HG03108 (cell line): ENCODE measurements at regions not wholly inside any gene's neighbourhood (a gene's known extent, or its start where the extent isn't known, plus 50 kb on each side); places are given as distances from the start of the nearest gene placed in this dataset.

Experiments used
- ATAC-seq: cut with Tn5 transposase; IDR thresholded peaks from one replicate; pipeline ENCODE4 v1.9.1; 2021; ENCODE audit warnings: moderate library complexity; ENCODE audit not compliant: unreplicated experiment

GRCh38 chr12:43100231-43100630, 451.8 kb downstream of the ADAMTS20 start:
- ATAC-seq, result no peak

GRCh38 chr12:43099691-43100163, 452.3 kb downstream of the ADAMTS20 start:
- ATAC-seq, result no peak

GRCh38 chr12:43098766-43099550, 453.0 kb downstream of the ADAMTS20 start:
- no peak for ATAC-seq

GRCh38 chr12:43098071-43098470, 453.9 kb downstream of the ADAMTS20 start:
- no peak for ATAC-seq

- no peak for ATAC-seq
Measured at GRCh38 chr12:43097471-43097870, 454.5 kb downstream of the ADAMTS20 start.

- ATAC-seq, result no peak
Measured at GRCh38 chr12:43095669-43096280, 456.2 kb downstream of the ADAMTS20 start.

GRCh38 chr12:43094886-43095575, 457.0 kb downstream of the ADAMTS20 start:
- ATAC-seq, result no peak

GRCh38 chr12:43090981-43091380, 461.0 kb downstream of the ADAMTS20 start:
- no peak for ATAC-seq

GRCh38 chr12:43087195-43088091, 464.6 kb downstream of the ADAMTS20 start:
- no peak for ATAC-seq

GRCh38 chr12:43079476-43079875, 472.5 kb downstream of the ADAMTS20 start:
- no peak for ATAC-seq

GRCh38 chr12:43078976-43079375, 473.0 kb downstream of the ADAMTS20 start:
- ATAC-seq, result no peak

GRCh38 chr12:43072431-43072830, 479.6 kb downstream of the ADAMTS20 start:
- ATAC-seq, result no peak

- ATAC-seq, result no peak
Measured at GRCh38 chr12:43069768-43070221, 480.2 kb upstream of the PRICKLE1 start.

GRCh38 chr12:43066471-43066870, 476.9 kb upstream of the PRICKLE1 start:
- ATAC-seq, result no peak

- no peak for ATAC-seq
Measured at GRCh38 chr12:43063650-43064049, 474.1 kb upstream of the PRICKLE1 start.

- ATAC-seq, result no peak
Measured at GRCh38 chr12:43062201-43062895, 472.8 kb upstream of the PRICKLE1 start.

GRCh38 chr12:43060742-43061141, 471.2 kb upstream of the PRICKLE1 start:
- no peak for ATAC-seq

GRCh38 chr12:43058616-43059015, 469.1 kb upstream of the PRICKLE1 start:
- no peak for ATAC-seq

- no peak for ATAC-seq
Measured at GRCh38 chr12:43057566-43057965, 468.0 kb upstream of the PRICKLE1 start.

GRCh38 chr12:43054085-43054484, 464.5 kb upstream of the PRICKLE1 start:
- no peak for ATAC-seq
